Hepatocyte (in vitro differentiated cells): ENCODE measurements at regions not wholly inside any gene's neighbourhood (a gene's known extent, or its start where the extent isn't known, plus 50 kb on each side); places are given as distances from the start of the nearest gene placed in this dataset.
"Not testable (repeated sequence)": the region's sequence is repeated elsewhere in the genome, so short reads cannot be mapped to it uniquely, and the experiment has no call there.

ENCODE experiments used
- EZH2 ChIP-seq: fragments of 200-600 bp; sonication (generic); IDR thresholded peaks from 2 replicates; pipeline ENCODE4 v1.6.1; 2016; ENCODE audit warnings: antibody characterized with exemption, mild to moderate bottlenecking, borderline replicate concordance
- EZH2phosphoT487 ChIP-seq: fragments of 200-600 bp; sonication (generic); IDR thresholded peaks from one replicate; pipeline ENCODE4 v1.6.1; 2018; ENCODE audit warnings: antibody characterized with exemption, mild to moderate bottlenecking, low read depth, moderate library complexity; ENCODE audit not compliant: unreplicated experiment, severe bottlenecking
- TF ChIP-seq, protein P1 (sequence below): fragments of 200-600 bp; sonication (generic); IDR thresholded peaks from 2 replicates; pipeline ENCODE4 v1.5.1; 2016; ENCODE audit warnings: antibody characterized with exemption, mild to moderate bottlenecking; ENCODE audit not compliant: poor library complexity

DNA sequence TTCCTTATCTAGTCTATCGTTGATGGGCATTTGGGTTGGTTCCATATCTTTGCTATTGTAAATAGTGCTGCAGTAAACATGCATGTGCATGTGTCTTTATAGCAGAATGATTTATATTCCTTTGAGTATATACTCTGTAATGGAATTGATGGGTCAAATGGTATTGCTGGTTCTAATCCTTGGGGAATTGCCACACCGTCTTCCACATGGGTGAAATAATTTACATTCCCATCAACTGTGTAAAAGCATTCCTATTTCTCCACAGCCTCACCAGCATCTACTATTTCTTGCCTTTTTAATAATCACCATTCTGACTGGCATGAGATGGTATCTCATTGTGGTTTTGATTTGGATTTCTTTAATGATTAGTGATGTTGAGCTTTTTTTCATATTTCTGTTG is 430.5 kb upstream of the TMPRSS15 start:
- TF ChIP-seq EZH2, EZH2phosphoT487: not testable (repeated sequence)
- TF ChIP-seq, protein P1, sequence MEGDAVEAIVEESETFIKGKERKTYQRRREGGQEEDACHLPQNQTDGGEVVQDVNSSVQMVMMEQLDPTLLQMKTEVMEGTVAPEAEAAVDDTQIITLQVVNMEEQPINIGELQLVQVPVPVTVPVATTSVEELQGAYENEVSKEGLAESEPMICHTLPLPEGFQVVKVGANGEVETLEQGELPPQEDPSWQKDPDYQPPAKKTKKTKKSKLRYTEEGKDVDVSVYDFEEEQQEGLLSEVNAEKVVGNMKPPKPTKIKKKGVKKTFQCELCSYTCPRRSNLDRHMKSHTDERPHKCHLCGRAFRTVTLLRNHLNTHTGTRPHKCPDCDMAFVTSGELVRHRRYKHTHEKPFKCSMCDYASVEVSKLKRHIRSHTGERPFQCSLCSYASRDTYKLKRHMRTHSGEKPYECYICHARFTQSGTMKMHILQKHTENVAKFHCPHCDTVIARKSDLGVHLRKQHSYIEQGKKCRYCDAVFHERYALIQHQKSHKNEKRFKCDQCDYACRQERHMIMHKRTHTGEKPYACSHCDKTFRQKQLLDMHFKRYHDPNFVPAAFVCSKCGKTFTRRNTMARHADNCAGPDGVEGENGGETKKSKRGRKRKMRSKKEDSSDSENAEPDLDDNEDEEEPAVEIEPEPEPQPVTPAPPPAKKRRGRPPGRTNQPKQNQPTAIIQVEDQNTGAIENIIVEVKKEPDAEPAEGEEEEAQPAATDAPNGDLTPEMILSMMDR, result not testable (repeated sequence)
